ENCODE measurements at regions not wholly inside any gene's neighbourhood (a gene's known extent, or its start where the extent isn't known, plus 50 kb on each side); places are given as distances from the start of the nearest gene placed in this dataset.

GRCh38 chr15:29919380-29919881 lies 97.2 kb upstream of the TJP1 start:
- no peak for DNase-seq (ENCODE audit: insufficient read length, low spot score)
- no peak for TF ChIP-seq POLR2A (IDR thresholded peaks at IDR 0.05; ENCODE audit: low read depth, low read length)
- FAIRE-seq, result no peak

GRCh38 chr15:29917600-29918597 lies 95.6 kb upstream of the TJP1 start:
- TF ChIP-seq POLR2A (IDR thresholded peaks at IDR 0.05; ENCODE audit: low read depth, low read length), result no peak
- DNase-seq (ENCODE audit: insufficient read length, low spot score), result no peak
- no peak for FAIRE-seq

- no peak for TF ChIP-seq POLR2A (IDR thresholded peaks at IDR 0.05; ENCODE audit: low read depth, low read length)
- DNase-seq (ENCODE audit: insufficient read length, low spot score), result no peak
- FAIRE-seq, result no peak
These were observed 92.3 kb upstream of the TJP1 start for GRCh38 chr15:29914511-29914926.

DNA sequence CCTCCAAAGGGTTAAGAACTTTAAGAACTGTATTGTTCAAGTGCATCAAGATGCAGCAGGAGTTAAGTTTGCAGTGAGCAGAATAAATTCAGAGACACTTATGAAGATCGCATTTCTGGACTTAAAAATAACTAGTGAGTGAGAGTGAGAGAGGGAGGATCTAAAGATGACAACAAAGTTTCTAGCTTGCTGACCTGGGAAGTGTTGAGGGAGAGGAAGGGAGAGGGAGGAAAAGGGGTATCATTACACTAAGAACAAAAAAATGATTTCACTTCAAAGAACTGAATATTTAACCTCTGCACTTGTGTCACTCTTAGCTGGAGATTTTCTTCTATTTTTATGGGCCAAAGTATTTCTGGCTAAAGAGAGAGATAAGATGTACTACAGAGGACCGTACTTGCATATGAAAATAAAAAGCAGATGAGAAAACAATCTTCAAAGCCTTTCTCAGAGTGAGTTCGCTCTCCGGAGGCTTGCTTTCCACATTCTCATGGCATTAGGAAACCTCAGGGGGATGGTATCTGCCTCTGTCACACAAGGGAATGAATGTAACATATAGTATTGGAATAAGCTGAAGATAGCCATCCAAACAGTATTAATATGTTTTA lies 91.4 kb upstream of the TJP1 start:
- no peak for FAIRE-seq
- no peak for TF ChIP-seq POLR2A (IDR thresholded peaks at IDR 0.05; ENCODE audit: low read depth, low read length)

GRCh38 chr15:29911705-29912104 lies 89.4 kb upstream of the TJP1 start:
- DNase-seq (ENCODE audit: insufficient read length, low spot score), result no peak
- no peak for FAIRE-seq
- TF ChIP-seq POLR2A (IDR thresholded peaks at IDR 0.05; ENCODE audit: low read depth, low read length), result no peak

More for the DNA sequence above, 91.4 kb upstream of the TJP1 start:
- DNase-seq (ENCODE audit: insufficient read length, low spot score), result no peak

- no peak for DNase-seq (ENCODE audit: insufficient read length, low spot score)
- no peak for TF ChIP-seq POLR2A (IDR thresholded peaks at IDR 0.05; ENCODE audit: low read depth, low read length)
- no peak for FAIRE-seq
These were observed 87.8 kb upstream of the TJP1 start for GRCh38 chr15:29910068-29910467.

- FAIRE-seq (no peak), DNase-seq (ENCODE audit: insufficient read length, low spot score) (no peak)
- TF ChIP-seq POLR2A (IDR thresholded peaks at IDR 0.05; ENCODE audit: low read depth, low read length), result no peak
These were observed 82.6 kb upstream of the TJP1 start for GRCh38 chr15:29904757-29905417.

DNA sequence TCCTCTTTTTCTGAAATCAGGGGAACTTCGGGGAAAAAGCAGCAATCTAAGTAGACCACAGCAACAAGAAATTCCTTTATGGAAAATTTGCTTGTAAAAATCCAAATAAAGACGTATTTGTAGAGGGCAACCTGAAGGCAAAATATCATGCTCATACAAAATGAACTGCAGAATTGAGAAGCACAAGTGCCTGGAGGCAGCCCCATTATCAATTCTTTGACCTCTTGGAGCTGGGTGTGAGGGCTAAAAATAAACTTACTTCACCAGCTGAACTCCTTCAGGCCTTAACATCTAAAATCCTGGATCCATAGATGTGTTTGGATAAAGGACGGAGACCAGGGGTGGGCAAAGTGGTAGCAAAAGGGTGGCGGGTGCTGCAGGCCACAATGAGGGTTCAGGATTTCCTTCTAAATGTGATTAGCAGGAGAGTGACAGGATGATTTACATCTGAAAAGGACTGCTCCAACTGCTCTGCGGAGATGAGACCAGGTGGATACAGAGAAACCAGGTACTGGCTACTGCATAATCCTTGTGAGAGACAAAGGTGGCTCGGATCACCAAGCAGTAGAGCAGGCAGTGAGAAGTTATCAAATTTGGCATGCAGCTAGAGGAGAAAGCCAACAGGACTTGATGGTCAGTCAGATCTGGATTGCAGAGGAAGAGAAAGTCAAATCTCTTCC lies 81.7 kb upstream of the TJP1 start:
- DNase-seq (ENCODE audit: insufficient read length, low spot score) (no peak), FAIRE-seq (no peak)
- TF ChIP-seq POLR2A (IDR thresholded peaks at IDR 0.05; ENCODE audit: low read depth, low read length), result no peak

DNA sequence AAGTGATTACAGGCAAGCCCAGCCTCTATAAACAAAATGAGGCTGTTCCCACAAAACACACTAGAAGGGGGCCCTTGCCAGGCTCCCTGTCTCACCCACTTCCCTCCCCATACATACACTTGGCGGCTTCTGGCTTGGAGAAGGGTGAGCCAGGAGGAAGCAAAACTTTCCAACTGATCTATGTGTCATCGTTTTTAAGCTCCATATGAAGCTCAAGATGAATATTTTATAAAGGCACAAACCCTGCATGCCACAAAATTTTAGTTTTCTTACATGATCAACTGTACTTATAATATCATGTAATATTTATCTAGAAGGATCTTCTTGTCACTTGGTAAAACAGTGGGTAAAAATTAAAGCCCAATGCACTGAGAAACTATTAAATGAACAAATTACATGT lies 80.8 kb upstream of the TJP1 start:
- DNase-seq (ENCODE audit: insufficient read length, low spot score), result no peak
- TF ChIP-seq POLR2A (IDR thresholded peaks at IDR 0.05; ENCODE audit: low read depth, low read length), result no peak
- FAIRE-seq, result no peak

GRCh38 chr15:29900237-29901189 lies 78.2 kb upstream of the TJP1 start:
- no peak for DNase-seq (ENCODE audit: insufficient read length, low spot score)
- TF ChIP-seq POLR2A (IDR thresholded peaks at IDR 0.05; ENCODE audit: low read depth, low read length), result no peak
- FAIRE-seq, result no peak

GRCh38 chr15:29896062-29896461 lies 73.8 kb upstream of the TJP1 start:
- DNase-seq (ENCODE audit: insufficient read length, low spot score) (no peak), FAIRE-seq (no peak)
- TF ChIP-seq POLR2A (IDR thresholded peaks at IDR 0.05; ENCODE audit: low read depth, low read length), result no peak

- DNase-seq (ENCODE audit: insufficient read length, low spot score), result no peak
- no peak for TF ChIP-seq POLR2A (IDR thresholded peaks at IDR 0.05; ENCODE audit: low read depth, low read length)
- FAIRE-seq, result no peak
These were observed 68.8 kb upstream of the TJP1 start for GRCh38 chr15:29891096-29891457.
